PC-3 (cell line): ENCODE measurements at regions not wholly inside any gene's neighbourhood (a gene's known extent, or its start where the extent isn't known, plus 50 kb on each side); places are given as distances from the start of the nearest gene placed in this dataset.

Experiments used
- CTCF ChIP-seq: fragments of 300-600 bp; sonication (generic); conservative IDR thresholded peaks from 2 replicates; pipeline ENCODE4 v1.5.1; 2017; ENCODE audit warnings: antibody characterized with exemption, low read depth, mild to moderate bottlenecking, low read length
- EZH2 ChIP-seq: fragments of 300-600 bp; sonication (generic); IDR thresholded peaks from one replicate; pipeline ENCODE4 v1.6.1; 2017; ENCODE audit warnings: antibody characterized with exemption, mild to moderate bottlenecking, low read length; ENCODE audit not compliant: unreplicated experiment
- EZH2phosphoT487 ChIP-seq: fragments of 300-600 bp; sonication (generic); IDR thresholded peaks from 2 replicates; pipeline ENCODE4 v1.6.1; 2018; ENCODE audit warnings: mild to moderate bottlenecking, antibody characterized with exemption, low read length, borderline replicate concordance

DNA sequence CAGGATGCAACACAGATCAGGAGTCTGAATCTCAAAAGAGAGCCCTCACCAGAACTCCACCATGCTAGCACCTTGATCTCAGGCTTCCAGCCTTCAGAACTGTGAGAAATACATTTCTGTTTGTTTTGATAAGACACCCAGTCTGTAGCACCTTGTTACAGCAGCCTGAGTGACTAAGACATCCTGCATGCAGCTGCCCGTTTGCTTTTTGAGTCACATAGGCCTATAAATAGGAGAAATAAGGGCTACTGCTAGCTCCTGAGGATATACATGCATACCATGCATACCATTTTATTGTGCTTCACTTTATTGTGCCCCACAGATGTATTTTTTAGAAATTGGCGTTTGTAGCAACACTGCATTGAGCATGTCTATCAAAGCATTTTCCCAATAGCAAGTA, 337.8 kb downstream of the CDH2 start:
- TF ChIP-seq CTCF: no peak
- TF ChIP-seq EZH2phosphoT487: no peak
- no peak for TF ChIP-seq EZH2
